Upper lobe of right lung (tissue), 1 donor: ENCODE measurements at regions not wholly inside any gene's neighbourhood (a gene's known extent, or its start where the extent isn't known, plus 50 kb on each side); places are given as distances from the start of the nearest gene placed in this dataset.
A peak's percentile ranks its signal among the peaks of the same experiment; 100 is the strongest.

Source experiments
- ATAC-seq: fragments of 200-7000 bp; cut with Tn5 transposase; one replicate; pipeline ENCODE4 v1.9.1; 2020; ENCODE audit warnings: mild to moderate bottlenecking, moderate library complexity
- DNase-seq: peaks from one replicate; pipeline ENCODE4 v3.0.0-alpha.2; 2020
- H3K27ac ChIP-seq: fragments of 200-600 bp; one replicate; pipeline ENCODE4 v1.8.0; 2022
- H3K27me3 ChIP-seq: fragments of 200-600 bp; one replicate; pipeline ENCODE4 v1.8.0; 2022; ENCODE audit warnings: mild to moderate bottlenecking
- H3K36me3 ChIP-seq: fragments of 200-600 bp; one replicate; pipeline ENCODE4 v1.8.0; 2022
- H3K4me1 ChIP-seq: fragments of 200-600 bp; one replicate; pipeline ENCODE4 v1.8.0; 2022
- H3K4me3 ChIP-seq: fragments of 200-600 bp; one replicate; pipeline ENCODE4 v1.8.0; 2022; ENCODE audit warnings: mild to moderate bottlenecking
- H3K9me3 ChIP-seq: fragments of 200-600 bp; one replicate; pipeline ENCODE4 v1.8.0; 2022
- intact Hi-C: fragments of 100-400 bp; cut with DNase I; formaldehyde crosslinking; loops from one replicate; pipeline ENCODE4 v1.11.0; 2022
- TF ChIP-seq, protein P1 (sequence below): fragments of 200-600 bp; IDR thresholded peaks from one replicate; pipeline ENCODE4 v1.8.0; 2022; ENCODE audit warnings: antibody characterized with exemption
- donor health status: DM: no; HTN: yes; CAD: no; lungs with severe emphysema.

DNA sequence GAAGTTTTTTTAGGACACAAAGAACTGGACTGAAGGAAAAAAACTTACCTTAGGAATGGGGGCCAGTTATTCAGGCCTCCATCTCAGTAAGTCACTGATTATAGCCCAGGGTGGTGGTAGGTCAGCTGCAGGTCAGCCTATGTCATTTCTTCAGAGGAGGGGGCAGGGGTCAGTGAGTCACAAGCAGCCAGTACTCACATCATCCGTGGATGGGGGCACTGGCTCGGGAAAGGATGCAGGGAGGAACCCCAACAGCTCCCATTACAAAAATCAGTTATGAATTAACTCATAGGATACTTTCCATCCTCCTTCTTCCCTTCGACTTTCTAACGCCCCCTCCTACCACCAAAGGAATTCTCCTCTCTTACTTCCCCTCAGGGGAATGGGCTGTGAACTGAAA, 578.3 kb downstream of the PDCD6IP start:
- no peak overlapping the region for H3K27ac ChIP-seq
- H3K27me3 ChIP-seq: no peaks in the 10 kb centered on the region
- ATAC-seq: no peak
- no peaks in the 10 kb centered on the region for H3K36me3 ChIP-seq
- no peaks in the 10 kb centered on the region for H3K9me3 ChIP-seq
- TF ChIP-seq, protein P1, sequence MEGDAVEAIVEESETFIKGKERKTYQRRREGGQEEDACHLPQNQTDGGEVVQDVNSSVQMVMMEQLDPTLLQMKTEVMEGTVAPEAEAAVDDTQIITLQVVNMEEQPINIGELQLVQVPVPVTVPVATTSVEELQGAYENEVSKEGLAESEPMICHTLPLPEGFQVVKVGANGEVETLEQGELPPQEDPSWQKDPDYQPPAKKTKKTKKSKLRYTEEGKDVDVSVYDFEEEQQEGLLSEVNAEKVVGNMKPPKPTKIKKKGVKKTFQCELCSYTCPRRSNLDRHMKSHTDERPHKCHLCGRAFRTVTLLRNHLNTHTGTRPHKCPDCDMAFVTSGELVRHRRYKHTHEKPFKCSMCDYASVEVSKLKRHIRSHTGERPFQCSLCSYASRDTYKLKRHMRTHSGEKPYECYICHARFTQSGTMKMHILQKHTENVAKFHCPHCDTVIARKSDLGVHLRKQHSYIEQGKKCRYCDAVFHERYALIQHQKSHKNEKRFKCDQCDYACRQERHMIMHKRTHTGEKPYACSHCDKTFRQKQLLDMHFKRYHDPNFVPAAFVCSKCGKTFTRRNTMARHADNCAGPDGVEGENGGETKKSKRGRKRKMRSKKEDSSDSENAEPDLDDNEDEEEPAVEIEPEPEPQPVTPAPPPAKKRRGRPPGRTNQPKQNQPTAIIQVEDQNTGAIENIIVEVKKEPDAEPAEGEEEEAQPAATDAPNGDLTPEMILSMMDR: no peak
- intact Hi-C loops: no loop called here
- no peak for DNase-seq
- H3K4me3 ChIP-seq: no peak overlapping the region
- no peaks in the 10 kb centered on the region for H3K4me1 ChIP-seq

DNA sequence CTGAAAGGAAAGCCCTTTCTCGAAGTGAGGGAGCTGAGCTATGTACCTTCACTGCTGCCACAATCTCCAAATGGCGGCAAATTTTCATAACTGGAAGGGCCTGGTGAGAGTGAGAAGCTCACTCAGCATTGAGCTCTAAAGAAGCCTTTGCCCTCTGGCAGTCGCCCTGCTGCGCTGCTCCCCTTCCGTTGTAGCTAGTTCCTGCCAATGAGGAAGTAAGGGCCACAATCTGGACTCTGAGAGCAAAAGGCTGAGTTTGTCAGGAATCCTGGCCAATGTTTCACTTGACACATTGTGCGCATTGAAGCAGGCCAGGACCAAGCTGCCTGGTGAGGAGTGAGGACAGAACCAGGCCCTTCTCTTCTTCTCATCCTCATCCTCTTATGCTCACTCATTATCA, 579.5 kb downstream of the PDCD6IP start:
- ATAC-seq (peak; percentile 27), DNase-seq (no peak)
- H3K36me3 ChIP-seq: no peaks in the 10 kb centered on the region
- H3K27ac ChIP-seq: no peak overlapping the region
- no peaks in the 10 kb centered on the region for H3K9me3 ChIP-seq
- H3K4me3 ChIP-seq: no peak overlapping the region
- intact Hi-C loops: no loop called here
- no peaks in the 10 kb centered on the region for H3K4me1 ChIP-seq
- H3K27me3 ChIP-seq: no peaks in the 10 kb centered on the region
- TF ChIP-seq, protein P1: no peak

DNA sequence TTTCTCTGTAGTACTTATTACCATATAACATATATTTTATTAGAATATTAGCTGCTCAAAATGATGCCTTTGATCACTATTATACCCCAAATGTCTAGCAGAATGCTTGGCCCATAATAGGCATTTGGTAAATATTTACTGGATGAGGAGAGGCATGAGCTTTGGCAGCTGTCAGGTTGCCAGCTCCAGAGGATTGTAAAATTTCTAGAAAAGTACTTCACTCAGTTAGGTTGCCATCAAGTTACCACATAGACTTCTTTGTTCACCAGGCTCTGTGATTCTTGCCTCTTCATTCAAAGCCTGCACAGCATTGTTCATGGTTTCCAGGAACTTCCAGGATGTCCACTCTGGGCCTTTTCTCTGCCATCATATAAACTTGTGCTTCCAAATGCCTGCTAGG, 582.8 kb downstream of the PDCD6IP start:
- Histone ChIP-seq H3K4me3 (no peak overlapping the region), H3K27ac (no peak overlapping the region), H3K4me1 (no peaks in the 10 kb centered on the region), H3K9me3 (no peaks in the 10 kb centered on the region), H3K27me3 (no peaks in the 10 kb centered on the region), H3K36me3 (no peaks in the 10 kb centered on the region)
- ATAC-seq (no peak), DNase-seq (no peak)
- TF ChIP-seq, protein P1: no peak
- intact Hi-C loops: no loop called here

DNA sequence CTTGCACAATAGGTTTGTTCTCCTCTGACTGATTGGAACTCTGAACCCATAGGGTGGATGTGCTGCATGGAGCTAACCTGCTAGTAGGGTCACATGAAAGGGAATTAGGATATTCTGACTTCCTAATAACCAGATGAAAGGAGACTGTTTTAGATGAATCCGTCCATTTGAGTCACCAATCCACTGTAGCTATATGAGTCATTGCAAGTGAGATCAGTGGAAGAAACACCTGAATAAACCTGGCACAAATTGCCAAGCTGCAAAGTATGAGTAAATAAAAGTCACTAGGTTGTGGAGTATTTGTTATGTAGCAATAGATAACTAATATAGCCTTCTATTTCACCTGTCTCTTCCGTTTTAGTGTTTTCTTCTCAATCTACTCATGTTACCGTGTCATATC, 584.4 kb downstream of the PDCD6IP start:
- Histone ChIP-seq H3K4me3 (no peak overlapping the region), H3K27me3 (no peaks in the 10 kb centered on the region), H3K36me3 (no peaks in the 10 kb centered on the region), H3K27ac (no peak overlapping the region), H3K4me1 (no peaks in the 10 kb centered on the region), H3K9me3 (no peaks in the 10 kb centered on the region)
- DNase-seq (no peak), ATAC-seq (no peak)
- TF ChIP-seq, protein P1: no peak
- intact Hi-C loops: no loop called here

DNA sequence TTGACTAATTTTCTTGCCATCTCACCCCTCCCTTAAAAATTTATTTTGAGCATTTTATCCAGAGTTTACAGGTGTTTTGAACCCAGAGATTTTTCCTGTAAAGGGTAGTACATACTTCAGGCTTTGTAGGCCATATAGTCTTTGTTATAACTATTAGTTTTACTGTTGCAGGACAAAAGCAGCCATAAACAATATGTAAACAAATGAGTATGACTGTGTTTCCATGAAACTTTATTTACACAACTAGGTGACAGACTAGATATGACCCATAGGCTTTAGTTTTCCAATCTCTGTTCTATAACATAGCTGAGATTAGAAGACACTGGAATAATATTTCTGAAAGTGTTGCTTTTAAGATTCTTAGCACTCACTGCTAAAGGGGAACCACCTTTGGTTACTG, 587.9 kb downstream of the PDCD6IP start:
- no peaks in the 10 kb centered on the region for H3K27me3 ChIP-seq
- DNase-seq: no peak
- peaks cover 3% of the 10 kb centered on the region for H3K4me1 ChIP-seq
- no peak overlapping the region for H3K27ac ChIP-seq
- no peaks in the 10 kb centered on the region for H3K9me3 ChIP-seq
- TF ChIP-seq, protein P1: no peak
- ATAC-seq: no peak
- intact Hi-C loops: no loop called here
- no peaks in the 10 kb centered on the region for H3K36me3 ChIP-seq
- H3K4me3 ChIP-seq: no peak overlapping the region

DNA sequence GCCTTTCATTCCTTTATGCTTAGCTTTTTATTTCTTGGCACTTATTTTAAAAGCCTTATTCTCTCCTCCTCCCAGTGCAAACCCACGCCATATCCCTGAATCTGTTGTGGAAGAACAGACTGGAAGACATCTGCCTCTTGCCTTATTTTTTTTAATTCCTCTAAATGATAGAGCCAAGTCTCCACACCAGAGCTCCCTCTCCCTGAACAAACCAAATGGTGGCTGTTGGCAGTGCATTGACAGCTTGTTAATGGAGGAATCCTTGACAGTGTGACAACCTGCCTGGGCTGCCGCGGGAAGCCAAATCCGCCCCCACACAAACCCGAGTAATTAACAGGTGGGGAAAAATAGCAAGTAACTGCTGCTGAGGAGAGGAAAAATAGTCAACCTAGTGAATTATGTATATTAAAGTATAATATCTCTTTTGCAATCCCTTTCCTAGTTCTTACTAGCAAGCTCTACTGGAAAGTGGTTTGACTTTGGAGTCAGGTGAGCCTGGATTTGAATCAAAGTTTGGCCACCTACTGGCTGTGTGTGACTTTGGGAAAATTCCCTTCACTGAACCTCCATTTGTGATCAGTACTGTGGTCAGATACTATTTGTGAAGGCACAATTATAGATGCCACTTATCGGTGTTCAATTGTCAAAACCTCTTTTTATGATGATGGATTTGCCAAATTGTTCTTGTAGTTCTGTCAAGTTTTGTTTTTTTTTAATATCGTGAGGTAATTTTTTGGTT, 589.6 kb downstream of the PDCD6IP start:
- intact Hi-C loops: no loop called here
- no peak overlapping the region for H3K27ac ChIP-seq

More for the DNA sequence above, 589.6 kb downstream of the PDCD6IP start:
- H3K36me3 ChIP-seq: no peaks in the 10 kb centered on the region
- H3K27me3 ChIP-seq: no peaks in the 10 kb centered on the region
- peaks cover 3% of the 10 kb centered on the region for H3K4me1 ChIP-seq
- TF ChIP-seq, protein P1: peak; percentile 5
- no peak overlapping the region for H3K4me3 ChIP-seq
- DNase-seq (no peak), ATAC-seq (no peak)
- H3K9me3 ChIP-seq: no peaks in the 10 kb centered on the region
